ENCODE measurements at regions not wholly inside any gene's neighbourhood (a gene's known extent, or its start where the extent isn't known, plus 50 kb on each side); places are given as distances from the start of the nearest gene placed in this dataset.

GRCh38 chr4:54427826-54428225 is 198.7 kb downstream of the PDGFRA start:
- Histone ChIP-seq H3K9me1 (replicated peaks; ENCODE audit: control insufficient read depth, extremely low read depth, insufficient read depth, low read length) (no peaks in the 10 kb centered on the region), H3K9ac (replicated peaks; ENCODE audit: extremely low read depth, insufficient read depth, low read length) (no peak overlapping the region), H2AFZ (ENCODE audit: low read depth, low read length) (no peak overlapping the region), H3K9me3 (replicated peaks; ENCODE audit: control insufficient read depth, insufficient read depth, low read length) (no peaks in the 10 kb centered on the region), H3K4me3 (replicated peaks in 1 of 3; ENCODE audit: insufficient read depth in 1 of 3, low read depth in 1 of 3, low read length in 3 of 3) (no peak overlapping the region), H3K36me3 (ENCODE audit: control insufficient read depth in 2 of 2, extremely low read depth in 1 of 2, insufficient read depth in 2 of 2, low read length in 2 of 2) (no peaks in the 10 kb centered on the region), H4K20me1 (replicated peaks; ENCODE audit: control insufficient read depth, extremely low read depth, insufficient read depth, low read length) (no peaks in the 10 kb centered on the region), H3K4me2 (ENCODE audit: insufficient read depth, low read length) (no peak overlapping the region), H3K27me3 (ENCODE audit: control insufficient read depth in 2 of 2, insufficient read depth in 2 of 2, low read length in 2 of 2) (peaks cover 2 to 3% of the 10 kb centered on the region in 2 experiments), H3K79me2 (ENCODE audit: control insufficient read depth, insufficient read depth, low read length) (no peaks in the 10 kb centered on the region), H3K4me1 (ENCODE audit: control insufficient read depth, extremely low read depth, insufficient read depth, low read length) (no peaks in the 10 kb centered on the region), H3K27ac (ENCODE audit: insufficient read depth, low read depth, low read length) (no peak overlapping the region)
- ChIA-PET POLR2A (no interaction called here), CTCF (interaction anchor here (1.6 to 2.3 kb wide), 2 partner anchors 12 to 35 kb away, joined by 3 to 6 read pairs; no protein-coding TSS in a partner anchor)
- no TSS peak for BruUV-seq (replicated peaks)
- dilution Hi-C loops (cut with MboI; ENCODE audit: extremely low pct_ligation_motif_present, low sequenced_read_pairs), result no loop called here
- intact Hi-C loops (cut with micrococcal nuclease), result no loop called here
- DNase-seq (ENCODE audit: low read depth, low spot score) (no peak), FAIRE-seq (no peak)
- TF ChIP-seq GATA2 (IDR thresholded peaks at IDR 0.05; ENCODE audit: insufficient read depth, insufficient read length, low read depth, low read length) (no peak), JUN (IDR thresholded peaks at IDR 0.05; ENCODE audit: borderline replicate concordance, insufficient read depth, insufficient read length, low read depth) (no peak), EZH2 (IDR thresholded peaks at IDR 0.05; ENCODE audit: borderline replicate concordance, low read depth, low read length, severe bottlenecking) (no peak), POLR2AphosphoS5 (IDR thresholded peaks at IDR 0.05; ENCODE audit: insufficient read depth, low read depth, low read length) (no peak), CTCF (IDR thresholded peaks at IDR 0.05; ENCODE audit: extremely low read depth in 1 of 2, insufficient read depth in 1 of 2, low read depth in 1 of 2, low read length in 2 of 2) (no peak), FOS (IDR thresholded peaks at IDR 0.05; ENCODE audit: borderline replicate concordance, insufficient read depth, low read length) (no peak), MAX (IDR thresholded peaks at IDR 0.05; ENCODE audit: insufficient read depth, insufficient read length) (no peak), POLR2A (IDR thresholded peaks at IDR 0.05; ENCODE audit: low read depth, low read length) (no peak), MYC (IDR thresholded peaks at IDR 0.05; ENCODE audit: low read depth, low read length) (no peak)
